DOHH2 (cell line): ENCODE measurements at regions not wholly inside any gene's neighbourhood (a gene's known extent, or its start where the extent isn't known, plus 50 kb on each side); places are given as distances from the start of the nearest gene placed in this dataset.

Experiments used
- H3F3A ChIP-seq: fragments of 200-600 bp; sonication (generic), shearing (Covaris generic); 2 replicates; pipeline ENCODE4 v1.6.0; 2016; ENCODE audit warnings: antibody characterized with exemption, mild to moderate bottlenecking; ENCODE audit not compliant: control insufficient read depth, insufficient read depth
- H3K27ac ChIP-seq: fragments of 200-600 bp; sonication (generic); 2 replicates; pipeline ENCODE4 v1.5.1; 2014; ENCODE audit warnings: low read depth, mild to moderate bottlenecking, low read length, moderate library complexity
- H3K27me3 ChIP-seq: fragments of 200-600 bp; sonication (generic); 2 replicates; pipeline ENCODE4 v1.6.1; 2014; ENCODE audit warnings: mild to moderate bottlenecking, low read length, mixed read lengths; ENCODE audit not compliant: control insufficient read depth
- H3K36me3 ChIP-seq: fragments of 200-600 bp; sonication (generic); 2 replicates; pipeline ENCODE4 v1.6.1; 2014; ENCODE audit warnings: mild to moderate bottlenecking, low read length, moderate library complexity, mixed read lengths; ENCODE audit not compliant: control insufficient read depth
- H3K4me1 ChIP-seq: fragments of 200-600 bp; sonication (generic); 2 replicates; pipeline ENCODE4 v1.6.1; 2014; ENCODE audit warnings: mild to moderate bottlenecking, low read length, mixed read lengths; ENCODE audit not compliant: control insufficient read depth
- H3K4me2 ChIP-seq: fragments of 200-600 bp; sonication (generic); 2 replicates; pipeline ENCODE4 v1.6.0; 2014; ENCODE audit warnings: mild to moderate bottlenecking, low read length, moderate library complexity
- H3K4me3 ChIP-seq: fragments of 200-600 bp; sonication (generic); 2 replicates; pipeline ENCODE4 v1.5.1; 2014; ENCODE audit warnings: mild to moderate bottlenecking, low read length, mixed read lengths
- H3K79me2 ChIP-seq: fragments of 200-600 bp; sonication (generic); 2 replicates; pipeline ENCODE4 v1.6.1; 2014; ENCODE audit warnings: mild to moderate bottlenecking, low read length, mixed read lengths; ENCODE audit not compliant: control insufficient read depth
- H3K9me2 ChIP-seq: fragments of 200-600 bp; sonication (generic); replicated peaks from 2 replicates; pipeline ENCODE4 v1.6.1; 2014; ENCODE audit warnings: mild to moderate bottlenecking, low read length, mixed read lengths; ENCODE audit not compliant: control insufficient read depth
- H3K9me3 ChIP-seq: fragments of 200-600 bp; sonication (generic); 2 replicates; pipeline ENCODE4 v1.6.1; 2014; ENCODE audit warnings: antibody characterized with exemption, low read length, mixed read lengths; ENCODE audit not compliant: control insufficient read depth, insufficient read depth
- H4K20me1 ChIP-seq: fragments of 200-600 bp; sonication (generic); 2 replicates; pipeline ENCODE4 v1.6.0; 2014; ENCODE audit warnings: low read depth, mild to moderate bottlenecking, antibody characterized with exemption, low read length, moderate library complexity; ENCODE audit not compliant: control insufficient read depth, insufficient read depth
- EZH2phosphoT487 ChIP-seq: fragments of 200-600 bp; sonication (generic); IDR thresholded peaks from 2 replicates; pipeline ENCODE4 v1.6.1; 2017; ENCODE audit warnings: borderline replicate concordance, mild to moderate bottlenecking, antibody characterized with exemption, low read length, moderate library complexity, mixed read lengths
- TF ChIP-seq, protein P1 (sequence below): fragments of 200-600 bp; sonication (generic); IDR thresholded peaks from one replicate; pipeline ENCODE4 v1.5.1; 2014; ENCODE audit warnings: antibody characterized with exemption, mild to moderate bottlenecking, low read depth, low read length; ENCODE audit not compliant: poor library complexity, severe bottlenecking

DNA sequence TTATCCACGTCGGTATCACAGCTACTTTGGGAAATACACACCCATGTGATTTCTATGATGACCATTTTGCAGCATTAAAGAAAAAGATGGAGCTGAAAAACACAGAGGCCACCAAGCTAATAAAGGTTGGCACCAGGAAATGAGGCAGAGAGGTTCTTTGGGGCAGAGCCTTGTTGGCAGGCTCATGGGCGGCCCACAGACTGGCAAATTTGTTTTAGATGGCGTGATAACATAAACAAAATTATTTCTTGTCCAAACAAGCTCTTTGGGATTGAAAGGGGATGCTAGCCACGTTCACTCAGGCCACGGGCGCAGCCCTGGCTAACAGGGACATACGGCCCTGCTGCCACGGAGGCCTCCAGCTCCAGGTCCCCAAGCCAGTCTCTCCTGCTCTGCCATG is 135.9 kb upstream of the ZMIZ1 start:
- no peaks in the 10 kb centered on the region for H3F3A ChIP-seq
- H3K27me3 ChIP-seq: peaks cover 28% of the 10 kb centered on the region
- no peaks in the 10 kb centered on the region for H3K9me3 ChIP-seq
- no peaks in the 10 kb centered on the region for H3K79me2 ChIP-seq
- no peak overlapping the region for H3K27ac ChIP-seq
- H3K4me1 ChIP-seq: no peaks in the 10 kb centered on the region
- H3K4me3 ChIP-seq: no peak overlapping the region
- no peak for TF ChIP-seq EZH2phosphoT487
- TF ChIP-seq, protein P1, sequence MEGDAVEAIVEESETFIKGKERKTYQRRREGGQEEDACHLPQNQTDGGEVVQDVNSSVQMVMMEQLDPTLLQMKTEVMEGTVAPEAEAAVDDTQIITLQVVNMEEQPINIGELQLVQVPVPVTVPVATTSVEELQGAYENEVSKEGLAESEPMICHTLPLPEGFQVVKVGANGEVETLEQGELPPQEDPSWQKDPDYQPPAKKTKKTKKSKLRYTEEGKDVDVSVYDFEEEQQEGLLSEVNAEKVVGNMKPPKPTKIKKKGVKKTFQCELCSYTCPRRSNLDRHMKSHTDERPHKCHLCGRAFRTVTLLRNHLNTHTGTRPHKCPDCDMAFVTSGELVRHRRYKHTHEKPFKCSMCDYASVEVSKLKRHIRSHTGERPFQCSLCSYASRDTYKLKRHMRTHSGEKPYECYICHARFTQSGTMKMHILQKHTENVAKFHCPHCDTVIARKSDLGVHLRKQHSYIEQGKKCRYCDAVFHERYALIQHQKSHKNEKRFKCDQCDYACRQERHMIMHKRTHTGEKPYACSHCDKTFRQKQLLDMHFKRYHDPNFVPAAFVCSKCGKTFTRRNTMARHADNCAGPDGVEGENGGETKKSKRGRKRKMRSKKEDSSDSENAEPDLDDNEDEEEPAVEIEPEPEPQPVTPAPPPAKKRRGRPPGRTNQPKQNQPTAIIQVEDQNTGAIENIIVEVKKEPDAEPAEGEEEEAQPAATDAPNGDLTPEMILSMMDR: no peak
- H3K4me2 ChIP-seq: no peak overlapping the region
- H3K9me2 ChIP-seq: no peaks in the 10 kb centered on the region
- H3K36me3 ChIP-seq: no peaks in the 10 kb centered on the region
- no peaks in the 10 kb centered on the region for H4K20me1 ChIP-seq

DNA sequence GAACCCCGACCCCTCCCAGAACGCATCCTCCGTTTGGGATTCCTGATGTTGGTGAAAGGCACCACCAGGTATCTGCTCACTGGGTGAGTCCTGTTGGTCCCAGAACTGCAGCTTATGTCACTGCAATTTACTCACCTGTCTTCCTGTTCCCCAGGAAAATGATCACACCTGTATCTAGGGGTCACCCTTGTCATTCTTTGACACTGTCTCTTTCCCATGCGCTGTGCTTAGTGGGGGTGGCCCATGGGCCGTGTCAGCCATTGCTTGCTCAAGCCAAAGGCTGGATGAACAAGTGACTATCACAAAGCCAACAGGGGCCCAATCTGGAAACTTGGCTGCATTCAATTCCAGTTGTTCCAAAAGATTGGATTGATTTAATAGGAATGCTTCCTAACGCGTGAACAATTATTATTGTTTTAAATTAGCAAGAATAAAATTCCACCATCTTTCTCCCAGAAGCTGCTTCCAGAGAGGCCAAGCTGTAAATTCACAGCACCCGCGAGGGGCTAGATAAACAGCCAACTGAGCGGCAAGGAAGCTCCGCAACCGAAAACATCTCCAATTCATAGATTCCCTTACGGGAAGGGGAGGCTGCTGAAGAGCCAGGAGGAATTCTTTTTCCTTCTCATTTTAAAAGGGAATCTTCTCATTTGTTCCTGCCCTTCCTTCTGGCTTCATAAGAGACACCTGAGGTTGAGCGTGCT is 134.8 kb upstream of the ZMIZ1 start:
- Histone ChIP-seq H3K4me3 (no peak overlapping the region), H3F3A (no peaks in the 10 kb centered on the region), H3K27ac (no peak overlapping the region), H4K20me1 (no peaks in the 10 kb centered on the region; the same call in 1 of the 2 replicates), H3K36me3 (no peaks in the 10 kb centered on the region), H3K79me2 (no peaks in the 10 kb centered on the region), H3K9me2 (no peaks in the 10 kb centered on the region), H3K9me3 (no peaks in the 10 kb centered on the region), H3K4me2 (no peak overlapping the region), H3K4me1 (no peaks in the 10 kb centered on the region), H3K27me3 (peaks cover 28% of the 10 kb centered on the region)
- TF ChIP-seq EZH2phosphoT487: no peak
- TF ChIP-seq, protein P1: no peak

DNA sequence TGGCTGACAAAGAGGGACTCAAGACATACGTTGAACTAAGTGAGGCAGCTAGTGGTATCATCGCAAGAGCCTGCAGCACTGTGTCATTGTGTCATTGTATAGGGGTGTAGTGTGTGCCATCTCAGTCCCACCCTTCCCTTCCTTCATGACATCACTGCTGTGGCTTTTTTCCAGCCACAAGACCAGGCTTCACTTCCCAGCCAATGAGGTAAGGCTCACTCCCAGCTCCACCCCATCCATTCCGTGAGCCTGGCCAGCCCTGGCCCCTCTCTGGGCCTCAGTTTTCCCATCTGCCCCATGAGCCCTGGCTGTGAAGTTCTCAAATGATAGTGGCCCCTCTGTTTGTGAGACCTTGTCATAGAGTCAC is 134.3 kb upstream of the ZMIZ1 start:
- Histone ChIP-seq H3K36me3 (no peaks in the 10 kb centered on the region), H3K9me3 (no peaks in the 10 kb centered on the region), H3K4me2 (no peak overlapping the region), H3F3A (no peaks in the 10 kb centered on the region), H3K79me2 (no peaks in the 10 kb centered on the region), H3K4me3 (no peak overlapping the region), H3K4me1 (no peaks in the 10 kb centered on the region), H3K27ac (no peak overlapping the region), H3K9me2 (no peaks in the 10 kb centered on the region), H3K27me3 (peaks cover 24% of the 10 kb centered on the region), H4K20me1 (no peaks in the 10 kb centered on the region; the same call in 1 of the 2 replicates)
- TF ChIP-seq, protein P1: no peak
- no peak for TF ChIP-seq EZH2phosphoT487
